ENCODE measurements at regions not wholly inside any gene's neighbourhood (a gene's known extent, or its start where the extent isn't known, plus 50 kb on each side); places are given as distances from the start of the nearest gene placed in this dataset.

GRCh38 chr9:108708448-108708847 lies 147.3 kb downstream of the ACTL7B start:
- no peaks in the 10 kb centered on the region for H3K4me1 ChIP-seq (ENCODE audit: control insufficient read depth, insufficient read depth, low read length)
- H3K9ac ChIP-seq (ENCODE audit: low read depth, low read length) = no peak overlapping the region
- no peaks in the 10 kb centered on the region for H3K9me3 ChIP-seq (ENCODE audit: control insufficient read depth, insufficient read depth, low read length)
- no peaks in the 10 kb centered on the region for H3K27me3 ChIP-seq (ENCODE audit: control insufficient read depth, insufficient read depth, low read length)
- no peaks in the 10 kb centered on the region for H3K36me3 ChIP-seq (ENCODE audit: control insufficient read depth, insufficient read depth, low read length)
- H3K4me3 ChIP-seq (ENCODE audit: low read depth, low read length) = no peak overlapping the region

- no peaks in the 10 kb centered on the region for H3K4me1 ChIP-seq (ENCODE audit: control insufficient read depth, insufficient read depth, low read length)
- no peak overlapping the region for H3K4me3 ChIP-seq (ENCODE audit: low read depth, low read length)
- H3K9me3 ChIP-seq (ENCODE audit: control insufficient read depth, insufficient read depth, low read length) = no peaks in the 10 kb centered on the region
- no peak overlapping the region for H3K9ac ChIP-seq (ENCODE audit: low read depth, low read length)
- no peaks in the 10 kb centered on the region for H3K36me3 ChIP-seq (ENCODE audit: control insufficient read depth, insufficient read depth, low read length)
- H3K27me3 ChIP-seq (ENCODE audit: control insufficient read depth, insufficient read depth, low read length) = no peaks in the 10 kb centered on the region
These were observed 148.7 kb downstream of the ACTL7B start for GRCh38 chr9:108707120-108707519.

GRCh38 chr9:108704156-108704852 lies 151.5 kb downstream of the ACTL7B start:
- H3K27me3 ChIP-seq (ENCODE audit: control insufficient read depth, insufficient read depth, low read length) = no peaks in the 10 kb centered on the region
- no peak overlapping the region for H3K9ac ChIP-seq (ENCODE audit: low read depth, low read length)
- no peaks in the 10 kb centered on the region for H3K36me3 ChIP-seq (ENCODE audit: control insufficient read depth, insufficient read depth, low read length)
- no peaks in the 10 kb centered on the region for H3K9me3 ChIP-seq (ENCODE audit: control insufficient read depth, insufficient read depth, low read length)
- no peak overlapping the region for H3K4me3 ChIP-seq (ENCODE audit: low read depth, low read length)
- no peaks in the 10 kb centered on the region for H3K4me1 ChIP-seq (ENCODE audit: control insufficient read depth, insufficient read depth, low read length)

- Histone ChIP-seq H3K9me3 (ENCODE audit: control insufficient read depth, insufficient read depth, low read length) (no peaks in the 10 kb centered on the region), H3K9ac (ENCODE audit: low read depth, low read length) (no peak overlapping the region), H3K4me3 (ENCODE audit: low read depth, low read length) (no peak overlapping the region), H3K36me3 (ENCODE audit: control insufficient read depth, insufficient read depth, low read length) (no peaks in the 10 kb centered on the region), H3K4me1 (ENCODE audit: control insufficient read depth, insufficient read depth, low read length) (no peaks in the 10 kb centered on the region), H3K27me3 (ENCODE audit: control insufficient read depth, insufficient read depth, low read length) (no peaks in the 10 kb centered on the region)
These were observed 152.4 kb downstream of the ACTL7B start for GRCh38 chr9:108703429-108703828.

DNA sequence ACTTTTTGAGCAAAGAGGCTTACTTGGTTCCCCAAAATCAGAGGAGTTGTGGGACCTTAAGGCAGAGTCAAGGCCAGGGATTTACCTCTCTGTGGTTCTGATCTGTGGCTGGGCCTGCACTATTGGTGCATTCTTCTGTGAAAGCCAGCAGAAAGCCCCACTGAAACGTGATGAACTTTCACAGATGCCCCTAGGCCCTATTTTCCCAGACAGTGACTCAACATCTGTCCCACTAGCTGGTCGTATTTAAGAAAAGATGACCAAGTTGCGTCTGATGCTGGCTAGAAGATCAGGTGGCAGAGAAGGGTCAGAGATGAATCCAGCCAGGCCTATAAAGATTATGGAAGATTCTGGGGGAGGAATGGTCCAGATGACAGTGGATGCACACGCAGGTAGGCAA lies 153.1 kb downstream of the ACTL7B start:
- H3K27me3 ChIP-seq (ENCODE audit: control insufficient read depth, insufficient read depth, low read length) = no peaks in the 10 kb centered on the region
- H3K4me1 ChIP-seq (ENCODE audit: control insufficient read depth, insufficient read depth, low read length) = no peaks in the 10 kb centered on the region
- no peak overlapping the region for H3K9ac ChIP-seq (ENCODE audit: low read depth, low read length)

DNA sequence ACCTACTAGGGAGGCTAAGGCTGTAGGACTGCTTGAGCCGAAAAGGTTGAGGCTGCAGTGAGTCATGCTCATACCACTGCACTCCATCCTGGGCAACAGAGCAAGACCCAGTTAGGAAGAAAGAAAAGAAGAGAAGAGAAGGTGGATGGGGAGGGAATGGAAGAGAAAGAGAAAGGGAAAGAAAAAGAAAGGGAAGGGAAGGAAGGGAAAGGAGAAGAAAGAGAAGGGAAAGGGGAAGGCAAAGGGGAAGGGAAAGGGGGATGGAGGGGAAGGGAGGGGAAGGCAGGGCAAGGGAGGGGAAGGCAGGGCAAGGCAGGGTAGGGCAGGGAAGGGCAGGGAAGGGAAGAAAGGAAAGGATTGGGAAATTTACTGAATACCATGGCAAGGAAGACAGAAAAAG lies 157.0 kb downstream of the ACTL7B start:
- Histone ChIP-seq H3K27me3 (ENCODE audit: control insufficient read depth, insufficient read depth, low read length) (no peaks in the 10 kb centered on the region), H3K9ac (ENCODE audit: low read depth, low read length) (no peak overlapping the region), H3K9me3 (ENCODE audit: control insufficient read depth, insufficient read depth, low read length) (no peaks in the 10 kb centered on the region), H3K36me3 (ENCODE audit: control insufficient read depth, insufficient read depth, low read length) (no peaks in the 10 kb centered on the region), H3K4me1 (ENCODE audit: control insufficient read depth, insufficient read depth, low read length) (no peaks in the 10 kb centered on the region), H3K4me3 (ENCODE audit: low read depth, low read length) (no peak overlapping the region)

More for the DNA sequence above, 153.1 kb downstream of the ACTL7B start:
- Histone ChIP-seq H3K9me3 (ENCODE audit: control insufficient read depth, insufficient read depth, low read length) (no peaks in the 10 kb centered on the region), H3K36me3 (ENCODE audit: control insufficient read depth, insufficient read depth, low read length) (no peaks in the 10 kb centered on the region), H3K4me3 (ENCODE audit: low read depth, low read length) (no peak overlapping the region)

DNA sequence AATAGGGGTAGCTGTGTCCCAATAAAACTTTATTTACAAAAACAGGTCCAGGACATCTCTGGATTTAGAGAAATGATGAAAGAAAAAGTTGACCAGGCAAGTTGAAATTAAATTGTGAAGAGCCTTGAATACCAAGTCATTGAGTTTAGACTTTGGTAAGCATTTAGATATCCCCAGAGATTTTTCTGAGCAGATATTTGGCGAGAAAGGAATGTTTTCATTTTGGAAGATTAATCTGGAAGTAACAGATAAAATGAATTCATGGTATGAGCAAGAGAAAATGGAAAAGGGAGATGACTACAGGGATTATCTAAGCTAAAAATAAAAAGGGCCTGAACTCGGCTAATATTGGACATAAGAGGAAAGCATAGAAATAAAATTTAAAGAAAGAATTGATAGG lies 157.6 kb downstream of the ACTL7B start:
- Histone ChIP-seq H3K9ac (ENCODE audit: low read depth, low read length) (no peak overlapping the region), H3K27me3 (ENCODE audit: control insufficient read depth, insufficient read depth, low read length) (no peaks in the 10 kb centered on the region), H3K4me1 (ENCODE audit: control insufficient read depth, insufficient read depth, low read length) (no peaks in the 10 kb centered on the region), H3K9me3 (ENCODE audit: control insufficient read depth, insufficient read depth, low read length) (no peaks in the 10 kb centered on the region), H3K36me3 (ENCODE audit: control insufficient read depth, insufficient read depth, low read length) (no peaks in the 10 kb centered on the region), H3K4me3 (ENCODE audit: low read depth, low read length) (no peak overlapping the region)

DNA sequence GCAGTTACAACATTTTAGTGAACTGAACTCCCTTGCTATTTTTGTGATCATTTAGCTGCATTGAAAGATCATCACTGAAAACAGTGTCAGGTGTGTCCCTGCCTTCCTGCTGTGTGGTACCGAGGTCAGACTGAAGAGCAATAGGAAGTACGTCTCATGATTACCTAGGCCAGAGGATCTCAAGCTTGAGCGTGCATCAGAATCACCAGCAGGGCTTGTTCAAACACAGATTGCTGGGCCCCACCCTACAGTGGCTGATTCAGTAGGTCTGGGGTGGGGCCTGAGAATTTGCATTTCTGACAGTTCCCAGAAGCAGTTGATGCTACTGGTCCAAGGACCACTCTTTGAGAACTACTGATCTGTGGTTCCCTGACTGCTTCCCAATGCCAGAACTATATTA lies 159.6 kb downstream of the ACTL7B start:
- no peak overlapping the region for H3K4me3 ChIP-seq (ENCODE audit: low read depth, low read length)
- H3K9me3 ChIP-seq (ENCODE audit: control insufficient read depth, insufficient read depth, low read length) = no peaks in the 10 kb centered on the region
- H3K9ac ChIP-seq (ENCODE audit: low read depth, low read length) = no peak overlapping the region
- no peaks in the 10 kb centered on the region for H3K27me3 ChIP-seq (ENCODE audit: control insufficient read depth, insufficient read depth, low read length)
- H3K4me1 ChIP-seq (ENCODE audit: control insufficient read depth, insufficient read depth, low read length) = no peaks in the 10 kb centered on the region
- no peaks in the 10 kb centered on the region for H3K36me3 ChIP-seq (ENCODE audit: control insufficient read depth, insufficient read depth, low read length)

DNA sequence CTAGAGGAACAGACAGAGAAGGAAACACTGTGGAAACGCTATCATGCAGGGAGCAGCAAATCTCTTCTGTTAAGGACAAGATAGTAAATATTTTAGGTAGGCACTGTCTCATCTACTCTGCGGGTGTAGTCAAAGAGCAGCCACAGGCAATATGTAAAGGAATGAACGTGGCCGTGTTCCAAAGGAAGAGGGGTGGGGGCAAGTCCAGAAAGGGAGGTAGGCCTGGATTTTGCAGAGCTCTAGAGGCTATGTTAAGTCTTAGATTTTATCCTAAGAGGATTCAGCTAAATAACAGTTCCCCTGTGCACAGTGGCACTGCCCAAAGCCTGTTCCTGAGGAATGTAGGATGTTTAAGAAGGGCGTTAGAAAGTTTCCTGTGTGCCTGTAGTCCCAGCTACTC lies 161.6 kb downstream of the ACTL7B start:
- Histone ChIP-seq H3K9ac (ENCODE audit: low read depth, low read length) (no peak overlapping the region), H3K4me1 (ENCODE audit: control insufficient read depth, insufficient read depth, low read length) (no peaks in the 10 kb centered on the region), H3K9me3 (ENCODE audit: control insufficient read depth, insufficient read depth, low read length) (no peaks in the 10 kb centered on the region), H3K27me3 (ENCODE audit: control insufficient read depth, insufficient read depth, low read length) (no peaks in the 10 kb centered on the region), H3K36me3 (ENCODE audit: control insufficient read depth, insufficient read depth, low read length) (no peaks in the 10 kb centered on the region), H3K4me3 (ENCODE audit: low read depth, low read length) (no peak overlapping the region)

DNA sequence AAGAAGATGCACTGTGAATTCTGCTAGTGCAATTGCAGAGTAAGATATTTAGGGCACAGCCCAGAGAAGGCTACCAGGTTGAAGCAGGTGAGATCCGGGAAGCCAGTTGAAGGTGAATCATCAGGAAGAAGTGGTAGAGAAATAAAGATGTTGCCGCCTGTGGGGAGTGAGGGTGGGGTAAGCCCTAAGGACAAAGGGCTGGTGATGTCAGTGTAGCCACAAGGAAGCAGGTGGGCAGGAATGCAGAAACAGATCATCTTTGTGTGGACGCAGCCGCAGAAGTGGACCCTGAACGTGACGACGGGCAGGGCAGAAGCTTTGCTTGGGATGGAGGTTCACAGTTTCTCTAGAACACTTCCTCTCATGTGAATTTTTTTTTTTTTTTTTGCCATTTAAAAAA lies 164.2 kb downstream of the ACTL7B start:
- no peaks in the 10 kb centered on the region for H3K4me1 ChIP-seq (ENCODE audit: control insufficient read depth, insufficient read depth, low read length)
- H3K9ac ChIP-seq (ENCODE audit: low read depth, low read length) = no peak overlapping the region
- no peaks in the 10 kb centered on the region for H3K36me3 ChIP-seq (ENCODE audit: control insufficient read depth, insufficient read depth, low read length)
- H3K27me3 ChIP-seq (ENCODE audit: control insufficient read depth, insufficient read depth, low read length) = no peaks in the 10 kb centered on the region
- H3K9me3 ChIP-seq (ENCODE audit: control insufficient read depth, insufficient read depth, low read length) = no peaks in the 10 kb centered on the region
- no peak overlapping the region for H3K4me3 ChIP-seq (ENCODE audit: low read depth, low read length)

DNA sequence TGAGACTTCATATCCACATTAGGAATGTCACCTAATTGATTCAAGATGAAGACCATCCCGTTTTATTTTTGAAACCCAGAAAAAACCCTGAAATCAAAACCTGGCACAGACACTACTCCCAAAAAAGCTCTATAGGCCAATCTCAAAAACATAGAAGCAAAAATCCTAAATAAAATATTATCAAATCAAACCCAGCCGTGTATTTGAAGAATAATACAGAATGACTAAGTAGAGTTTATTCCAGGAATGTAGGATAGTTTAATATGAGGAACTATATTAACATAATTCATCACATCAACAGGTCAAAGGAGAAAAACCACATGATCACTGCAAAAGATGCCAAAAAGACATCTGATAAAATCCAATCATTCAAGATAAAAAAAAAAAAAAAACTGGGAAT lies 167.1 kb downstream of the ACTL7B start:
- Histone ChIP-seq H3K36me3 (ENCODE audit: control insufficient read depth, insufficient read depth, low read length) (no peaks in the 10 kb centered on the region), H3K4me1 (ENCODE audit: control insufficient read depth, insufficient read depth, low read length) (peaks cover 3% of the 10 kb centered on the region), H3K9ac (ENCODE audit: low read depth, low read length) (no peak overlapping the region), H3K4me3 (ENCODE audit: low read depth, low read length) (no peak overlapping the region), H3K27me3 (ENCODE audit: control insufficient read depth, insufficient read depth, low read length) (no peaks in the 10 kb centered on the region), H3K9me3 (ENCODE audit: control insufficient read depth, insufficient read depth, low read length) (no peaks in the 10 kb centered on the region)

- H3K4me1 ChIP-seq (ENCODE audit: control insufficient read depth, insufficient read depth, low read length) = peaks cover 3% of the 10 kb centered on the region
- H3K4me3 ChIP-seq (ENCODE audit: low read depth, low read length) = no peak overlapping the region
- H3K27me3 ChIP-seq (ENCODE audit: control insufficient read depth, insufficient read depth, low read length) = no peaks in the 10 kb centered on the region
- no peak overlapping the region for H3K9ac ChIP-seq (ENCODE audit: low read depth, low read length)
- no peaks in the 10 kb centered on the region for H3K9me3 ChIP-seq (ENCODE audit: control insufficient read depth, insufficient read depth, low read length)
- no peaks in the 10 kb centered on the region for H3K36me3 ChIP-seq (ENCODE audit: control insufficient read depth, insufficient read depth, low read length)
These were observed 167.7 kb downstream of the ACTL7B start for GRCh38 chr9:108688051-108688450.

All from iPS-15b (cell line).